ENCODE measurements at regions not wholly inside any gene's neighbourhood (a gene's known extent, or its start where the extent isn't known, plus 50 kb on each side); places are given as distances from the start of the nearest gene placed in this dataset.

DNA sequence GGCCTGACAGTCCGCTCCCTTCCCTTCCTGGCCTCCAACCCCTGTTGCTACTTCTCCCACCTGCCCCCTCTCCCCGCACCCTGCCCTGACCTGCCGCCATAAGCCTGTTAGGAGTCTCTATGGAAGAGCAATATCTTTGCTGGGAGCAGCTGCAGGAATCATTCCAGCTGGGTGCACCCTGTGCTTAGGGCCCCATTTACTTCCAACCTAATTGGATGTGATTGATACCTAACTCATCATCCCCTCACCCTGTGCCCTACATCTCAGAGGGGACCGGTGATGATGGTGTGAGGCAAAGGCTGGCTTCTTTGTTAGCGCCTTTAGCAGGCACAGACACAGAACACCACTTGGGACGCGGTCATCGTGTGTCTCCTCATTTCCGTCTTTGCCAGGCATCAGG is 80.0 kb upstream of the FAM180A start:
- no peaks in the 10 kb centered on the region for H3K4me1 ChIP-seq
- TF ChIP-seq, protein P1, sequence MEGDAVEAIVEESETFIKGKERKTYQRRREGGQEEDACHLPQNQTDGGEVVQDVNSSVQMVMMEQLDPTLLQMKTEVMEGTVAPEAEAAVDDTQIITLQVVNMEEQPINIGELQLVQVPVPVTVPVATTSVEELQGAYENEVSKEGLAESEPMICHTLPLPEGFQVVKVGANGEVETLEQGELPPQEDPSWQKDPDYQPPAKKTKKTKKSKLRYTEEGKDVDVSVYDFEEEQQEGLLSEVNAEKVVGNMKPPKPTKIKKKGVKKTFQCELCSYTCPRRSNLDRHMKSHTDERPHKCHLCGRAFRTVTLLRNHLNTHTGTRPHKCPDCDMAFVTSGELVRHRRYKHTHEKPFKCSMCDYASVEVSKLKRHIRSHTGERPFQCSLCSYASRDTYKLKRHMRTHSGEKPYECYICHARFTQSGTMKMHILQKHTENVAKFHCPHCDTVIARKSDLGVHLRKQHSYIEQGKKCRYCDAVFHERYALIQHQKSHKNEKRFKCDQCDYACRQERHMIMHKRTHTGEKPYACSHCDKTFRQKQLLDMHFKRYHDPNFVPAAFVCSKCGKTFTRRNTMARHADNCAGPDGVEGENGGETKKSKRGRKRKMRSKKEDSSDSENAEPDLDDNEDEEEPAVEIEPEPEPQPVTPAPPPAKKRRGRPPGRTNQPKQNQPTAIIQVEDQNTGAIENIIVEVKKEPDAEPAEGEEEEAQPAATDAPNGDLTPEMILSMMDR (IDR thresholded peaks at IDR 0.05): no peak
- no peak for TF ChIP-seq POLR2A (IDR thresholded peaks at IDR 0.05)
- no peaks in the 10 kb centered on the region for H3K9me3 ChIP-seq
- no peak overlapping the region for H3K4me3 ChIP-seq
- no peaks in the 10 kb centered on the region for H3K27me3 ChIP-seq
- no peak for DNase-seq
- H3K36me3 ChIP-seq: no peaks in the 10 kb centered on the region
- no peak overlapping the region for H3K27ac ChIP-seq

DNA sequence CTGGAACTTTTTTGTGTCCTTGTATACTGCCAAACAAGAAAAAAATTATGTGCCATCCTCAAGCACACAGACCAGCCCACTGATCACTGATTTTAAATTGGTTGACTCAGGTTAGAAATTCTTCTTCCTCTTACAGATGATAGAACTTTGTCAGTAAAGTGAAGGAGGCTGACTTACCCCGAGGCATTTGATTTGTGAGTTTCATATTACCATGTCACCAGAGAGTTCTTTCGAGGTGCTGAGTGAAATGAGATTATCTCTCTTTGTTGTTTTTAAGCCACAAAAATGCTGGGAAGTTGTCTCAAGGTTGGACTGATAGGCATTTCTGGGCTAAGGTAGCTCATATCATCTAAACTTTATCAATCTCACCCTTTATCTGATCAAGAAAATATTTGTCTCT is 78.8 kb upstream of the FAM180A start:
- TF ChIP-seq POLR2A (IDR thresholded peaks at IDR 0.05): no peak
- TF ChIP-seq, protein P1 (IDR thresholded peaks at IDR 0.05): no peak
- DNase-seq: no peak
- H3K9me3 ChIP-seq: no peaks in the 10 kb centered on the region
- no peak overlapping the region for H3K4me3 ChIP-seq
- H3K27me3 ChIP-seq: no peaks in the 10 kb centered on the region
- H3K4me1 ChIP-seq: no peaks in the 10 kb centered on the region
- no peak overlapping the region for H3K27ac ChIP-seq
- no peaks in the 10 kb centered on the region for H3K36me3 ChIP-seq

- Histone ChIP-seq H3K27me3 (no peaks in the 10 kb centered on the region), H3K9me3 (no peaks in the 10 kb centered on the region), H3K27ac (no peak overlapping the region), H3K4me3 (no peak overlapping the region), H3K4me1 (no peaks in the 10 kb centered on the region), H3K36me3 (no peaks in the 10 kb centered on the region)
- no peak for TF ChIP-seq POLR2A (IDR thresholded peaks at IDR 0.05)
- TF ChIP-seq, protein P1 (IDR thresholded peaks at IDR 0.05): no peak
- DNase-seq: no peak
Measured at GRCh38 chr7:135825406-135825805, 76.8 kb upstream of the FAM180A start.

DNA sequence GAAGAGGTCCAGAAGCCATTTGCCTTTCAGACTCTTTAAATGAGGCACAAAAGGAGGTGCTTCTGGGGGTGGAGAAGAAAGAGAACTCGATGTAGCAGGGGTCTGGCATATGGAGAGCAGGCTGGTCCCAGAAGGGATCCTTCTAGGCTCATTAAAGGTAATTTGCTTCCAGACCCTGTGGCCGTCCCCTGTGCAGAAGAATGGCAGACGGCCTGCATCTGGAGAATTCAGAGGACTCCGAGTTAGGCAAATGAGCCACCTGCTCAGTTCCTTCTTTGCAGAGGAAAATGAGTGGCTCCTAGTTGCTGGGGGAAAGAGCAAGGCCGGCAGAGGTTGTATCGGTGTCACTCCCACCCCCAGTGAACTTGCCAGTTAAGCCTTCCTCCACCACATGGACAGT is 73.8 kb upstream of the FAM180A start:
- no peaks in the 10 kb centered on the region for H3K36me3 ChIP-seq
- H3K27ac ChIP-seq: no peak overlapping the region
- H3K4me1 ChIP-seq: no peaks in the 10 kb centered on the region
- H3K9me3 ChIP-seq: no peaks in the 10 kb centered on the region
- H3K27me3 ChIP-seq: no peaks in the 10 kb centered on the region
- no peak overlapping the region for H3K4me3 ChIP-seq
- DNase-seq: no peak
- TF ChIP-seq POLR2A (IDR thresholded peaks at IDR 0.05): no peak
- TF ChIP-seq, protein P1 (IDR thresholded peaks at IDR 0.05): no peak

DNA sequence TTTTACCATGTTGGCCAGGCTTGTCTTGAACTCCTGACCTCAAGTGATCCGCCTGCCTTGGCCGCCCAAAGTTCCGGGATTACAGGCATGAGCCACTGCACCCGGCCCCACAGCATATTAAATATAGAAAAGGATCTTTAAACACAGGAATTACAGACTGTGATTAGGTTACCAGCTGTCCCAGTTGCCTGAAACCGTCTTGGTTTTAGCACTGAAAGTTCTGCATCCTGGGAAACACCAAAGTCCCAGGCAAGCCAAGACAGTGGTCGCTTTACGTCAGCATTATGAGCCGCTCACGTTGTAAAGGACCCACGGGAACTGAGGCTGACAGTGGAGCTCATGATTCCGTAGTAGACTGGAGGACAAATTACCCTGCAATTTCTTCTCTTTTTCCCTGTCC is 69.0 kb upstream of the FAM180A start:
- no peaks in the 10 kb centered on the region for H3K36me3 ChIP-seq
- no peaks in the 10 kb centered on the region for H3K9me3 ChIP-seq
- H3K27ac ChIP-seq: no peak overlapping the region
- no peaks in the 10 kb centered on the region for H3K27me3 ChIP-seq
- TF ChIP-seq, protein P1 (IDR thresholded peaks at IDR 0.05): no peak
- no peak for TF ChIP-seq POLR2A (IDR thresholded peaks at IDR 0.05)
- no peak overlapping the region for H3K4me3 ChIP-seq
- no peaks in the 10 kb centered on the region for H3K4me1 ChIP-seq
- DNase-seq: no peak

- TF ChIP-seq POLR2A (IDR thresholded peaks at IDR 0.05): no peak
- no peak for DNase-seq
- H3K4me3 ChIP-seq: no peak overlapping the region
- no peaks in the 10 kb centered on the region for H3K4me1 ChIP-seq
- H3K36me3 ChIP-seq: no peaks in the 10 kb centered on the region
- no peaks in the 10 kb centered on the region for H3K9me3 ChIP-seq
- H3K27ac ChIP-seq: no peak overlapping the region
- H3K27me3 ChIP-seq: no peaks in the 10 kb centered on the region
Measured at GRCh38 chr7:135815033-135815432, 66.4 kb upstream of the FAM180A start.

Measured in Peyer's patch (tissue), 4 donors.